Subcutaneous abdominal adipose tissue (tissue), 5 donors: ENCODE measurements at regions not wholly inside any gene's neighbourhood (a gene's known extent, or its start where the extent isn't known, plus 50 kb on each side); places are given as distances from the start of the nearest gene placed in this dataset.

Experiments
- H3K27ac ChIP-seq: one replicate; pipeline ENCODE4 v1.7.0; 2013; ENCODE audit warnings: low read depth, mild to moderate bottlenecking, inconsistent platforms, low read length, moderate library complexity
- H3K27me3 ChIP-seq, 5 donors: one replicate each; pipeline ENCODE4 v1.7.0; 2013; ENCODE audit warnings: low read length in 5 of 5, inconsistent platforms in 1 of 5; ENCODE audit not compliant: control insufficient read depth in 5 of 5, insufficient read depth in 4 of 5
- H3K36me3 ChIP-seq, 5 donors: one replicate each; pipeline ENCODE4 v1.7.0; 2013; ENCODE audit warnings: low read length in 5 of 5; ENCODE audit not compliant: control insufficient read depth in 5 of 5, insufficient read depth in 5 of 5
- H3K4me1 ChIP-seq, 5 donors: one replicate each; pipeline ENCODE4 v1.7.0; 2013; ENCODE audit warnings: low read length in 5 of 5, mild to moderate bottlenecking in 3 of 5, moderate library complexity in 1 of 5; ENCODE audit not compliant: control insufficient read depth in 5 of 5, insufficient read depth in 5 of 5
- H3K4me3 ChIP-seq, 5 donors: one replicate each; pipeline ENCODE4 v1.7.0; 2013; ENCODE audit warnings: low read length in 5 of 5, low read depth in 1 of 5
- H3K9ac ChIP-seq, 5 donors: one replicate each; pipeline ENCODE4 v1.7.0; 2013; ENCODE audit warnings: low read length in 5 of 5, mild to moderate bottlenecking in 4 of 5, moderate library complexity in 3 of 5
- H3K9me3 ChIP-seq, 5 donors: one replicate each; pipeline ENCODE4 v1.7.0; 2013; ENCODE audit warnings: low read length in 5 of 5; ENCODE audit not compliant: control insufficient read depth in 5 of 5
- donor health status: healthy.
- donor health status: healthy.
- donor health status: healthy.
- donor health status: healthy.
- donor health status: healthy.

GRCh38 chr1:10856863-10857598, 60.6 kb upstream of the CASZ1 start:
- Histone ChIP-seq H3K36me3 (no peaks in the 10 kb centered on the region), H3K27ac (no peak overlapping the region), H3K9ac (no peak overlapping the region), H3K4me1 (no peaks in the 10 kb centered on the region), H3K4me3 (no peak overlapping the region), H3K27me3 (peaks cover 8 to 28% (median 23%) of the 10 kb centered on the region in 5 donors), H3K9me3 (peaks cover 0 to 3% (median 0%) of the 10 kb centered on the region in 5 donors)

GRCh38 chr1:10857687-10858086, 61.2 kb upstream of the CASZ1 start:
- H3K9ac ChIP-seq: no peak overlapping the region
- peaks cover 0 to 3% (median 0%) of the 10 kb centered on the region in 5 donors for H3K9me3 ChIP-seq
- peaks cover 8 to 28% (median 24%) of the 10 kb centered on the region in 5 donors for H3K27me3 ChIP-seq
- H3K4me3 ChIP-seq: no peak overlapping the region
- H3K27ac ChIP-seq: no peak overlapping the region
- H3K4me1 ChIP-seq: no peaks in the 10 kb centered on the region
- H3K36me3 ChIP-seq: no peaks in the 10 kb centered on the region

GRCh38 chr1:10860218-10860617, 63.8 kb upstream of the CASZ1 start:
- Histone ChIP-seq H3K4me1 (no peaks in the 10 kb centered on the region), H3K4me3 (no peak overlapping the region), H3K9me3 (no peaks in the 10 kb centered on the region), H3K9ac (no peak overlapping the region), H3K36me3 (no peaks in the 10 kb centered on the region), H3K27ac (no peak overlapping the region), H3K27me3 (peaks cover 27 to 49% (median 33%) of the 10 kb centered on the region in 5 donors)

GRCh38 chr1:10860682-10861081, 64.2 kb upstream of the CASZ1 start:
- H3K4me3 ChIP-seq: no peak overlapping the region
- no peaks in the 10 kb centered on the region for H3K9me3 ChIP-seq
- H3K36me3 ChIP-seq: no peaks in the 10 kb centered on the region
- no peak overlapping the region for H3K9ac ChIP-seq
- H3K27ac ChIP-seq: no peak overlapping the region
- H3K4me1 ChIP-seq: no peaks in the 10 kb centered on the region
- H3K27me3 ChIP-seq: peaks cover 27 to 54% (median 35%) of the 10 kb centered on the region in 5 donors

- Histone ChIP-seq H3K4me3 (no peak overlapping the region), H3K4me1 (peaks cover 0 to 6% (median 5%) of the 10 kb centered on the region in 5 donors), H3K36me3 (no peaks in the 10 kb centered on the region), H3K27ac (no peak overlapping the region), H3K9me3 (no peaks in the 10 kb centered on the region), H3K27me3 (peaks cover 33 to 62% (median 39%) of the 10 kb centered on the region in 5 donors), H3K9ac (no peak overlapping the region)
Measured at GRCh38 chr1:10861822-10862221, 65.4 kb upstream of the CASZ1 start.

GRCh38 chr1:10862743-10863335, 66.4 kb upstream of the CASZ1 start:
- H3K36me3 ChIP-seq: no peaks in the 10 kb centered on the region
- no peak overlapping the region for H3K27ac ChIP-seq
- no peaks in the 10 kb centered on the region for H3K9me3 ChIP-seq
- peaks cover 33 to 65% (median 43%) of the 10 kb centered on the region in 5 donors for H3K27me3 ChIP-seq
- H3K4me1 ChIP-seq: peaks cover 0 to 13% (median 8%) of the 10 kb centered on the region in 5 donors
- H3K4me3 ChIP-seq: no peak overlapping the region
- H3K9ac ChIP-seq: no peak overlapping the region

GRCh38 chr1:10863886-10864285, 67.4 kb upstream of the CASZ1 start:
- Histone ChIP-seq H3K9ac (no peak overlapping the region), H3K27me3 (peaks cover 38 to 69% (median 45%) of the 10 kb centered on the region in 5 donors), H3K9me3 (no peaks in the 10 kb centered on the region), H3K4me3 (no peak overlapping the region), H3K36me3 (no peaks in the 10 kb centered on the region), H3K4me1 (peaks cover 0 to 13% (median 8%) of the 10 kb centered on the region in 5 donors), H3K27ac (no peak overlapping the region)

GRCh38 chr1:10864776-10865175, 68.3 kb upstream of the CASZ1 start:
- Histone ChIP-seq H3K4me1 (peaks cover 0 to 13% (median 8%) of the 10 kb centered on the region in 5 donors), H3K27me3 (peaks cover 45 to 75% (median 52%) of the 10 kb centered on the region in 5 donors)

GRCh38 chr1:10865518-10866320, 69.3 kb upstream of the CASZ1 start:
- Histone ChIP-seq H3K27me3 (peaks cover 48 to 82% (median 52%) of the 10 kb centered on the region in 5 donors), H3K27ac (no peak overlapping the region)

More at GRCh38 chr1:10864776-10865175, 68.3 kb upstream of the CASZ1 start:
- Histone ChIP-seq H3K27ac (no peak overlapping the region), H3K36me3 (no peaks in the 10 kb centered on the region), H3K9ac (no peak overlapping the region), H3K4me3 (no peak overlapping the region), H3K9me3 (no peaks in the 10 kb centered on the region)

More at GRCh38 chr1:10865518-10866320, 69.3 kb upstream of the CASZ1 start:
- Histone ChIP-seq H3K9ac (no peak overlapping the region), H3K4me3 (no peak overlapping the region), H3K4me1 (peaks cover 0 to 13% (median 8%) of the 10 kb centered on the region in 5 donors), H3K9me3 (no peaks in the 10 kb centered on the region), H3K36me3 (no peaks in the 10 kb centered on the region)
